ENCODE measurements at regions not wholly inside any gene's neighbourhood (a gene's known extent, or its start where the extent isn't known, plus 50 kb on each side); places are given as distances from the start of the nearest gene placed in this dataset.
"Not testable (repeated sequence)": the region's sequence is repeated elsewhere in the genome, so short reads cannot be mapped to it uniquely, and the experiment has no call there.

DNA sequence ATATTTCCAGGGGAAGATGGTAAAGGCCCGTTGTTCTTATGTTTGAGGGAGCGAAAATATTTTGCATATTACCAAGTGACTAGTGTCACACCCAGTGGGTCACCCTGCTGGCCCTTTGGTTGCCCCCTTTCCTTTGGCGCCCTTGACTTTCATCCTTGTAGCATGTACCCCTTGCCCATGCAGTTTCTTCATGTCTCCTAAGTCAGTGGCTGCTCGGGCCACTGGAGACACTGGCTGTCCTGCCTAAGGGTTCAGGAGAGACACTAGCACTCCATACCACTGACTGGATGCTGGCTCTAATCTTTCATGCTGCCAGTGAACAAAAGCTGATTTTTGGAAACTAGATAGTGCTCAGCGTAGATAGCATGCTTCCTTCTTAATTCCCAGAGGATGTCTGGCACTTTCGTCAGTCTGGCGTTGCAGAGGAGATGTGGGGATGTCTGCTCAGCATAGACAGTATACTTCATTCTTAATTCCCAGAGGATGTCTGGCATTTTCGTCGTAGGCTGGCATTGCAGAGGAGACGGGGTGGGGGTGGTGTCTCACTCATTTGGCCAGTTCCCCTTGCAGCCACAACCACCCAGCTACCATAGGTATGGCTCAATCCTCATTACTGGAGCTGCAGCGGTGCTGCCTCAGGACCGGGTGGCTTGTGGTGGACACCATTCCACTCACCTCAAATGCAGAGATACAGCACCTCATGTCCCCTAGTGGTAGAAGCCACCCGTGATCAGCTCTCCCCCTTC is 770.9 kb upstream of the TPTE start:
- no peaks in the 10 kb centered on the region for H3K36me3 ChIP-seq (ENCODE audit: control insufficient read depth, insufficient read depth, low read length)
- no peak for FAIRE-seq
- DNase-seq (ENCODE audit: low read depth): no peak
- H3K4me3 ChIP-seq (ENCODE audit: low read depth, low read length): no peak overlapping the region
- TF ChIP-seq, protein P1, sequence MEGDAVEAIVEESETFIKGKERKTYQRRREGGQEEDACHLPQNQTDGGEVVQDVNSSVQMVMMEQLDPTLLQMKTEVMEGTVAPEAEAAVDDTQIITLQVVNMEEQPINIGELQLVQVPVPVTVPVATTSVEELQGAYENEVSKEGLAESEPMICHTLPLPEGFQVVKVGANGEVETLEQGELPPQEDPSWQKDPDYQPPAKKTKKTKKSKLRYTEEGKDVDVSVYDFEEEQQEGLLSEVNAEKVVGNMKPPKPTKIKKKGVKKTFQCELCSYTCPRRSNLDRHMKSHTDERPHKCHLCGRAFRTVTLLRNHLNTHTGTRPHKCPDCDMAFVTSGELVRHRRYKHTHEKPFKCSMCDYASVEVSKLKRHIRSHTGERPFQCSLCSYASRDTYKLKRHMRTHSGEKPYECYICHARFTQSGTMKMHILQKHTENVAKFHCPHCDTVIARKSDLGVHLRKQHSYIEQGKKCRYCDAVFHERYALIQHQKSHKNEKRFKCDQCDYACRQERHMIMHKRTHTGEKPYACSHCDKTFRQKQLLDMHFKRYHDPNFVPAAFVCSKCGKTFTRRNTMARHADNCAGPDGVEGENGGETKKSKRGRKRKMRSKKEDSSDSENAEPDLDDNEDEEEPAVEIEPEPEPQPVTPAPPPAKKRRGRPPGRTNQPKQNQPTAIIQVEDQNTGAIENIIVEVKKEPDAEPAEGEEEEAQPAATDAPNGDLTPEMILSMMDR (IDR thresholded peaks at IDR 0.05; ENCODE audit: insufficient read depth, low read length, severe bottlenecking): no peak
- H3K27me3 ChIP-seq (ENCODE audit: control insufficient read depth, insufficient read depth, low read length): no peaks in the 10 kb centered on the region

DNA sequence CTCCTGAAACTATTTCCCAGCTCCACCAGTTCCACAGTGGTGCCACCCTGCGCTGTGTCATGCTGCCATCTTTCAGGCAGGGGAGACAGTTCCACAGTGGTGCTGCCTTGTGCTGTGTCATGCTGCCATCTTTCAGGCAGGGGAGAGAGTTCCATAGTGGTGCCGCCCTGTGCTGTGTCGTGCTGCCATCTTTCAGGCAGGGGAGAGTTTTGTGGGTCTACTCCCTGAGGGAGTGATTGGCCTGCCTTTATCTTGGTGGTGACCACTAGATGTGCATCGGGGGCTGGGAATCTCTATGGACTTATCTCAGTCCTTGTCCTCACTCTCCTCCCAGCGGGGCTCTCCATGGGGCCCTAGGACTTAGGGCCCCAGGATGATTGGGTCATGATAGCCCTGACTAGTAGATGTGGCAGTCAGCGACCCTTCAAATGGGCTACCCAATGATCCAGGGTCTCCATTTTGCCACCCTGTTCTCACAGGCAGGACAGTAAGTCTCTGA is 770.2 kb upstream of the TPTE start:
- not testable (repeated sequence) for H3K36me3 ChIP-seq (ENCODE audit: control insufficient read depth, insufficient read depth, low read length); H3K4me3 ChIP-seq (ENCODE audit: low read depth, low read length); FAIRE-seq; DNase-seq (ENCODE audit: low read depth); H3K27me3 ChIP-seq (ENCODE audit: control insufficient read depth, insufficient read depth, low read length)

DNA sequence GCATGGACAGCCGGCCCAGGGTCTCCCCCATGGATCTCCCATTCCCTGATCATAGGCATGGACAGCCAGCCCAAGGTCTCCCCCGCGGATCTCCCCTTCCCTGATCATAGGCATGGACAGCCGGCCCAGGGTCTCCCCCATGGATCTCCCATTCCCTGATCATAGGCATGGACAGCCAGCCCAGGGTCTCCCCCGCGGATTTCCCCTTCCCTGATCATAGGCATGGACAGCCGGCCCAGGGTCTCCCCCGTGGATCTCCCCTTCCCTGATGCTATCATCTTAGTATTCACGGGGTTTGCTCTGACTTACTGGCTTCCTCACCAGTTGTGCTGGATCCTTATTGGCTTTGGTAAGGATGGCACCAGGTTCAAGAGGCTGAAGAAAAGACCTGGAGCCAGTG is 769.4 kb upstream of the TPTE start:
- H3K36me3 ChIP-seq (ENCODE audit: control insufficient read depth, insufficient read depth, low read length); FAIRE-seq; DNase-seq (ENCODE audit: low read depth); H3K27me3 ChIP-seq (ENCODE audit: control insufficient read depth, insufficient read depth, low read length); H3K4me3 ChIP-seq (ENCODE audit: low read depth, low read length): not testable (repeated sequence)

DNA sequence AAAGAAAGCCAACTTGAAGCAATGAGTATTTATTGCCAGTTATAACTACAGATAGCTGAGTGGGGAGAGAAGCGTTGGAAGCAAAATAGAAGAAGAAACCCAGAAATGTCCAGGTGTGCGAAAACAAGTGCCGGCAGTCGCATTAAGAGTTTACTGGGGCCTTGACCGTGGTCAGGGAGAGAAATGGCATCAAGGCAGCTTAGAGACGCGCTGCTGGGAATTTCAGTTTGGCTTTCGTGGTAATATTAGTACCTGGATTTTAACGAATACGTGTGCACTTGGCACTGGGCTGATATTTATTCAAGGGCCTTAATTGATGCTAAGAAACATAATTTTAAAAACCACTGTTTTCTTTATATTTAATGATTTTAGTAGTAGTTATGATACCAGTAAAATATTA is 767.9 kb upstream of the TPTE start:
- H3K36me3 ChIP-seq (ENCODE audit: control insufficient read depth, insufficient read depth, low read length); FAIRE-seq; H3K4me3 ChIP-seq (ENCODE audit: low read depth, low read length); H3K27me3 ChIP-seq (ENCODE audit: control insufficient read depth, insufficient read depth, low read length); DNase-seq (ENCODE audit: low read depth): not testable (repeated sequence)

DNA sequence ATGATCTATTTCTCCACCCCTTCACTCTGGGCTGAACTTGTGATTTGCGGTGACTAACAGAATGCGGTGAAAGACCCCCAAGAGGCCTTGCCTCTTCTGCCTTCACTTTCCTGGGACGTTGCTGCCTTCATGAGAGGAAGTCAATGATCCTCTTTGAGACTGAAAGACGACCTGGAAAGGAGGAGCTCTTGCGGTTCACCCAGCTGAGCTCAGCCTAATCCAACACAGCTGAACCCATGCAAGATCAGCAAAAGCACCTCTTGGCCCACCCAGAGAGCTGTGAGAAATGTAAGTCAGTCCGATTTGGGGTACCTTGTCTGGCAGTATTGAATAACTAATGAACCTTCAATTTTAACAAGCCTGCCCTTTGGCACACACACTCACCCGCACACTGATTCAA is 767.4 kb upstream of the TPTE start:
- TF ChIP-seq, protein P1 (IDR thresholded peaks at IDR 0.05; ENCODE audit: insufficient read depth, low read length, severe bottlenecking): no peak
- Histone ChIP-seq H3K36me3 (ENCODE audit: control insufficient read depth, insufficient read depth, low read length) (no peaks in the 10 kb centered on the region), H3K4me3 (ENCODE audit: low read depth, low read length) (no peak overlapping the region), H3K27me3 (ENCODE audit: control insufficient read depth, insufficient read depth, low read length) (no peaks in the 10 kb centered on the region)
- FAIRE-seq (no peak), DNase-seq (ENCODE audit: low read depth) (no peak)

DNA sequence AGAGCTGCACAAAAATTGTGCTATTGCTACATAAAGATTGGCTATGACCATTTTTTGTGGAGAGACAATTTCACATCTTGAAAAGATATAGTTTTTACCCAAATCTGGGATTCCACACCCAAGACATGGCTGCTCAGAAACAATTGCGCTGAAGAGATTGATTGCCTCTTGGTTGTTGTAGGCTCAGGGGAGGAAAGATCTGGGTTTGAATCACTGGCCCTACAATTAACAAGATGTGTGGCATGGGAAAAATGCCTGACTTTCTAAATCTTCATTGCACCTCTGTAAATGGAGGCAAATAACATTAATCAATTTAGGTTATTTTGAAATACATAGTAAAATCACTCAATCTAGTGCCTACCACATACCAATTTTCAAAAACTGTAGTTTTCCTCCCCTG is 766.9 kb upstream of the TPTE start:
- not testable (repeated sequence) for H3K27me3 ChIP-seq (ENCODE audit: control insufficient read depth, insufficient read depth, low read length); DNase-seq (ENCODE audit: low read depth); H3K4me3 ChIP-seq (ENCODE audit: low read depth, low read length); H3K36me3 ChIP-seq (ENCODE audit: control insufficient read depth, insufficient read depth, low read length); FAIRE-seq

DNA sequence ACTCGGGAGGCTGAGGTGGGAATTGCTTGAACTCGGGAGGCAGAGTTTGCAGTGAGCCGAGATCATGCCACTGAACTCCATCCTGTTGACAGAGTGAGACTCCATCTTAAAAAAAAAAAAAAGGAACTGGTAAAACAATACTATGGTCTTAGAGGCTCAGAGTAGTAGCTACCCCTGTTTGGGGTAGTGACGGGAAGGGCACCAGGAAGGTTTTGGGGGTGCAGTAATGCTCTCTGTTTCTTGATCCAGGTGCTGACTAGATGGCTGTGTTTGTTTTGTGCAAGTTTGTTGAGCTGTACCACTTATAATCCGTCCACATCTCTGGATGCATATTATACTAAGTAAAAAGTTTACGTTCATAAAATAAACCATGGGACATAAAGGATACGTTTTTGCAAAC is 765.8 kb upstream of the TPTE start:
- no peak overlapping the region for H3K4me3 ChIP-seq (ENCODE audit: low read depth, low read length)
- H3K36me3 ChIP-seq (ENCODE audit: control insufficient read depth, insufficient read depth, low read length): no peaks in the 10 kb centered on the region
- TF ChIP-seq, protein P1 (IDR thresholded peaks at IDR 0.05; ENCODE audit: insufficient read depth, low read length, severe bottlenecking): no peak
- no peak for DNase-seq (ENCODE audit: low read depth)
- no peaks in the 10 kb centered on the region for H3K27me3 ChIP-seq (ENCODE audit: control insufficient read depth, insufficient read depth, low read length)
- FAIRE-seq: no peak

DNA sequence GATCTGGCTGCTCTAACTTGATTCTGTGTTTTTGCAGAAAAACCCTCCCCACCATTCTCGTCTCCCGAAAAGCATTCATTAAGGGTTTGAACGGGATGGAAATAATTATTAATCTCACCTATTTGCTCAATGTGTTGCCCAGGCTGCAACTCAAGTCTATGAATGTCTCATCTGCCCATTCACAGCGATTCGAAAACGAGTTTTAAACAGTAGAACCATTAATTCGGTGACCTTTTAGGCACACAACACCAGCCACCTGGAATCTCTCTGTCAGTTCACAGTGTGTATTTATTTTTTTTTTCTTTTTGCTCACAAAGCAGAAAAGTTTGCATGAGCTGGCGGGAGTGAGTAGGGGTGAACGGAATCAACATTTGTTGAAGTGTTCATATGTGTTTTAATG is 764.7 kb upstream of the TPTE start:
- FAIRE-seq (no peak), DNase-seq (ENCODE audit: low read depth) (no peak)
- TF ChIP-seq, protein P1 (IDR thresholded peaks at IDR 0.05; ENCODE audit: insufficient read depth, low read length, severe bottlenecking): no peak
- H3K36me3 ChIP-seq (ENCODE audit: control insufficient read depth, insufficient read depth, low read length): no peaks in the 10 kb centered on the region
- H3K27me3 ChIP-seq (ENCODE audit: control insufficient read depth, insufficient read depth, low read length): no peaks in the 10 kb centered on the region
- H3K4me3 ChIP-seq (ENCODE audit: low read depth, low read length): no peak overlapping the region

DNA sequence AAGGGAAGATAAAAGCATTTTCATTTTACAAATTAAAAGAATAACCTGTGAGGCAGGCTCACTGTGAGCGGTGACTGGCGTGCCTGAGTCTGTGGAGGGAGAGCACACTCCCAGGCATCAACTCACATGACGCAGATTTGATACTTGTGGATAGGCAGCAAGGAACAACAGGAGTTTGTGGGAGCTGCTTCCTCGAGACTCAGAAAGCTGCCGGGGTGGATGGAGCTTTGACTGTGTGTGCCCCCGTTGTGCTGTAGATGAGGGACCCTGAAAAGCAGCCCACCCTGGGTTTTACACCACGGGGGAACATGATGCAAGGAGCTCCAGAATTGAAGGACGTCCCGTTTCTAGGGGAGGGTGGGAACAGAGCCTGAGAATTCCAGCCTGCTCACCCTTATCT is 764.3 kb upstream of the TPTE start:
- not testable (repeated sequence) for H3K27me3 ChIP-seq (ENCODE audit: control insufficient read depth, insufficient read depth, low read length); H3K4me3 ChIP-seq (ENCODE audit: low read depth, low read length); H3K36me3 ChIP-seq (ENCODE audit: control insufficient read depth, insufficient read depth, low read length); FAIRE-seq; DNase-seq (ENCODE audit: low read depth)

DNA sequence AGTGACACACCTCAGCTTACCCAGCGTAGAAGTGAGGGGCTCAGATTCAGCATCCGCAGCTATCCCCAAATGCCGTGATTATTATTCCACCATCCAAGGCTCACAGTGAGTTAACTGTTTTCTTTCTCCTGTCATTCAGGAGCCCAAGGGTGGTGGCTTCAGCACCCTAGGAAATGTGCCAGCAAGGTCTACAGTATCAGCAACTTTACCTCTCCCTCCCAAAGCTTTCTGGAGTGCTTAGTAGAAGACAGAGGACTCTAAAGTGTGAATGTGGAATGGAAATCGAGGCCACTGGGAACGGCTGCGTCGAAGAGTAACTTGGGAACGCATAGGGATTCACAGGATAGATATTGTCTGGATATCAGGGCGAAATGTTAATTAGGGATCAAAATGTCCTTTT is 763.8 kb upstream of the TPTE start:
- H3K36me3 ChIP-seq (ENCODE audit: control insufficient read depth, insufficient read depth, low read length); FAIRE-seq; H3K27me3 ChIP-seq (ENCODE audit: control insufficient read depth, insufficient read depth, low read length); DNase-seq (ENCODE audit: low read depth); H3K4me3 ChIP-seq (ENCODE audit: low read depth, low read length): not testable (repeated sequence)

Data from bronchial epithelial cell (primary cell).